Lung (tissue), 11 donors: ENCODE measurements at regions not wholly inside any gene's neighbourhood (a gene's known extent, or its start where the extent isn't known, plus 50 kb on each side); places are given as distances from the start of the nearest gene placed in this dataset.
A peak's percentile ranks its signal among the peaks of the same experiment; 100 is the strongest.

Source experiments
- ATAC-seq: fragments of 200-7000 bp; cut with Tn5 transposase; one replicate; pipeline ENCODE4 v1.9.1; 2020; ENCODE audit warnings: moderate number of reproducible peaks; ENCODE audit not compliant: insufficient read depth, low FRiP score
- DNase-seq, 3 donors: peaks; one replicate each; pipeline ENCODE4 v3.0.0-alpha.2; 2013 to 2017
- H3K27ac ChIP-seq, 2 donors: one replicate each; pipeline ENCODE4 v1.5.1; 2013; ENCODE audit warnings: mild to moderate bottlenecking in 2 of 2, moderate library complexity in 2 of 2, control low read depth in 1 of 2, inconsistent platforms in 1 of 2, low read depth in 1 of 2, low read length in 1 of 2
- H3K27me3 ChIP-seq, 3 donors: one replicate each; pipeline ENCODE4 v1.5.1; 2013; ENCODE audit warnings: low read length in 2 of 3; ENCODE audit not compliant: control insufficient read depth in 3 of 3, insufficient read depth in 3 of 3
- H3K36me3 ChIP-seq, 4 donors: one replicate each; pipeline ENCODE4 v1.5.1; 2013; ENCODE audit warnings: low read length in 4 of 4, mild to moderate bottlenecking in 1 of 4, moderate library complexity in 1 of 4; ENCODE audit not compliant: control insufficient read depth in 4 of 4, insufficient read depth in 4 of 4
- H3K4me1 ChIP-seq, 5 donors: one replicate each; pipeline ENCODE4 v1.5.1; 2013; ENCODE audit warnings: low read length in 5 of 5, mild to moderate bottlenecking in 2 of 5, moderate library complexity in 1 of 5; ENCODE audit not compliant: control insufficient read depth in 5 of 5, insufficient read depth in 5 of 5
- H3K4me3 ChIP-seq: one replicate; pipeline ENCODE4 v1.5.1; 2013; ENCODE audit warnings: mild to moderate bottlenecking, control low read depth, moderate library complexity
- H3K9ac ChIP-seq, 2 donors: one replicate each; pipeline ENCODE4 v1.5.1; 2013; ENCODE audit warnings: low read length in 2 of 2, control low read depth in 1 of 2; ENCODE audit not compliant: insufficient read depth in 1 of 2
- H3K9me3 ChIP-seq, 4 donors: one replicate each; pipeline ENCODE4 v1.5.1; 2013; ENCODE audit warnings: low read length in 3 of 4, mild to moderate bottlenecking in 1 of 4, moderate library complexity in 1 of 4; ENCODE audit not compliant: control insufficient read depth in 4 of 4, insufficient read depth in 3 of 4
- WGBS, 2 donors: extraction: QIAGEN DNeasy Blood & Tissue Kit; methylation state at CpG; one replicate each; pipeline ENCODE4 v1.1.7; 2013; 5-methylcytosine and 5-hydroxymethylcytosine counted together
- TF ChIP-seq, protein P1 (sequence below): IDR thresholded peaks from 2 replicates; pipeline ENCODE4 v1.5.1; 2012; ENCODE audit warnings: mild to moderate bottlenecking; ENCODE audit errors: control extremely low read depth, extremely low read depth
- donor health status: control.
- donor health status: control.
- donor health status: Bipolar disorder and iron deficiency.
- donor health status: healthy.
- donor health status: DM: yes; HTN: yes; CAD: no.

- peak overlapping the region in 1 of 2 donors; percentile 16 for H3K27ac ChIP-seq
- TF ChIP-seq, protein P1, sequence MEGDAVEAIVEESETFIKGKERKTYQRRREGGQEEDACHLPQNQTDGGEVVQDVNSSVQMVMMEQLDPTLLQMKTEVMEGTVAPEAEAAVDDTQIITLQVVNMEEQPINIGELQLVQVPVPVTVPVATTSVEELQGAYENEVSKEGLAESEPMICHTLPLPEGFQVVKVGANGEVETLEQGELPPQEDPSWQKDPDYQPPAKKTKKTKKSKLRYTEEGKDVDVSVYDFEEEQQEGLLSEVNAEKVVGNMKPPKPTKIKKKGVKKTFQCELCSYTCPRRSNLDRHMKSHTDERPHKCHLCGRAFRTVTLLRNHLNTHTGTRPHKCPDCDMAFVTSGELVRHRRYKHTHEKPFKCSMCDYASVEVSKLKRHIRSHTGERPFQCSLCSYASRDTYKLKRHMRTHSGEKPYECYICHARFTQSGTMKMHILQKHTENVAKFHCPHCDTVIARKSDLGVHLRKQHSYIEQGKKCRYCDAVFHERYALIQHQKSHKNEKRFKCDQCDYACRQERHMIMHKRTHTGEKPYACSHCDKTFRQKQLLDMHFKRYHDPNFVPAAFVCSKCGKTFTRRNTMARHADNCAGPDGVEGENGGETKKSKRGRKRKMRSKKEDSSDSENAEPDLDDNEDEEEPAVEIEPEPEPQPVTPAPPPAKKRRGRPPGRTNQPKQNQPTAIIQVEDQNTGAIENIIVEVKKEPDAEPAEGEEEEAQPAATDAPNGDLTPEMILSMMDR = no peak
- H3K36me3 ChIP-seq = no peaks in the 10 kb centered on the region
- H3K9ac ChIP-seq = no peak overlapping the region
- no peaks in the 10 kb centered on the region for H3K9me3 ChIP-seq
- H3K4me1 ChIP-seq = peaks cover 0 to 12% (median 0%) of the 10 kb centered on the region in 5 donors
- H3K4me3 ChIP-seq = no peak overlapping the region
- ATAC-seq = no peak
- 22 to 44% methylated on average over 5 of the region's 5 CpGs for WGBS, 2 donors
- peak in 2 of 3 donors; percentile 22 to 35 for DNase-seq
- H3K27me3 ChIP-seq = peaks cover 0 to 17% (median 0%) of the 10 kb centered on the region in 3 donors
Measured at GRCh38 chr4:123621072-123621705, 224.6 kb downstream of the SPRY1 start.

DNA sequence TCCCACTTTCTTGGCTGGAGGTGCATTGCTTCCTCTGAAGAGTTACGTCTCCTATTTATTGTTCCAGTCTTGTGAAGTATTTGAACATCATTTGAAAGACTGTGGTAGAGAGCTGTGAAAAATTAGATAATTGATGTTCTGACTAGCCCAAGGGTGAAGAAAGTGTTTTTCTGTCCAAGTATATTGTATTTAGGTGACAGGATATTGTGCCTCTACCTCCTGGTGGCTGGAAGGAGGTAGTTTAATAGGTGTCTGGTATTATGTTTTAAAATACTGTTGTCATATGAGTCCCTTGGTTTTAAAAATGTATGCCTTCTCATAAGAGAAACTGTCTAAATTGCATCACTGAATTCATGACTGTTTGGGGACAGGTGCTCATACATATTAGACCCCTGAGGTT, 226.0 kb downstream of the SPRY1 start:
- Histone ChIP-seq H3K27ac (no peak overlapping the region), H3K9ac (no peak overlapping the region), H3K9me3 (no peaks in the 10 kb centered on the region), H3K27me3 (peaks cover 0 to 27% (median 0%) of the 10 kb centered on the region in 3 donors), H3K4me1 (peaks cover 0 to 12% (median 0%) of the 10 kb centered on the region in 5 donors), H3K4me3 (no peak overlapping the region), H3K36me3 (no peaks in the 10 kb centered on the region)
- ATAC-seq (no peak), DNase-seq (no peak)
- TF ChIP-seq, protein P1 = no peak
- WGBS, 2 donors = 87 to 90% methylated on average over 1 of the region's 1 CpG

- DNase-seq (no peak), ATAC-seq (no peak)
- peaks cover 0 to 23% (median 0%) of the 10 kb centered on the region in 3 donors for H3K27me3 ChIP-seq
- peaks cover 0 to 12% (median 0%) of the 10 kb centered on the region in 5 donors for H3K4me1 ChIP-seq
- H3K9ac ChIP-seq = no peak overlapping the region
- H3K9me3 ChIP-seq = no peaks in the 10 kb centered on the region
- H3K27ac ChIP-seq = no peak overlapping the region
- H3K4me3 ChIP-seq = no peak overlapping the region
- WGBS, 2 donors = 44 to 63% methylated on average over 1 of the region's 1 CpG
- TF ChIP-seq, protein P1 = no peak
- H3K36me3 ChIP-seq = no peaks in the 10 kb centered on the region
Measured at GRCh38 chr4:123623611-123624010, 227.0 kb downstream of the SPRY1 start.
